ENCODE measurements at regions not wholly inside any gene's neighbourhood (a gene's known extent, or its start where the extent isn't known, plus 50 kb on each side); places are given as distances from the start of the nearest gene placed in this dataset.

DNA sequence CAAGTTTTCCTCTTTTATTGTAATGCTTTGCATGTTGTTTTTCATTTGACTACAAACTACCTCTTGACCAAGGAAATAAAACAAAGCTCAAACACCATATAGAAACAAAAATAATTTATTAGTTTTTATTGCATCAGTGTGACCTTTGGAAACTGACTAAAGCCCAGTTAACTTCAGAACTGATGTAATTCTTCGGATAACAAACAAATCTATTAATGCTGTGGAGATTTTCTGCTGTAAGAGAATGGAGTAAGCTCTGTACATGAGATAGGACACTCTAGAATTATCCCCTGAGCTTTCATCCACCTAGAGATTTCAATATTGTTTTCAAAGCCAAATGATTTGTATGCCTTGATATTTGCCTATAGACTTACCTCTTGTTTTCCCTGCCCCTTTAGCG, 154.0 kb upstream of the KCNK2 start:
- DNase-seq (ENCODE audit: low spot score), result no peak

DNA sequence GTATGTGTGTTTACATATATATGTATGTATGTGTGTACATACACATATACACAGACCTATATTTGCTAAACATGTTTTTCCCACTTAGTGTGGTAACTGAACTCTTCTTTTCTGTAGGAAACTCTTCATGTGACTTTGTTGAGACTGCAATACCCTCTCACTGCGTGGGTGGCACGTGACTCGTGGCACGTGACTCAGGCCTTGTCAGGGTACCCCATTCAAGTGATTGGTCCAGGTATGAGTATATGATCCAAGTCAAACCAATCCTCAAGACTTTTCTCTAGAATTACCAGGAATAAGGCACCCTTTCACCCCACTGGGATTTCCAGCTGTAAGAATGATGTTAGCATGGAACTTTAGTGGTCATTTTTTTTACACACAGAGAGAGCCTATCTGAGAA, 149.2 kb upstream of the KCNK2 start:
- DNase-seq (ENCODE audit: low spot score), result no peak

- DNase-seq (ENCODE audit: low spot score), result peak; percentile 20
These were observed 148.5 kb upstream of the KCNK2 start for GRCh38 chr1:214934045-214934444.

- no peak for DNase-seq (ENCODE audit: low spot score)
These were observed 147.3 kb upstream of the KCNK2 start for GRCh38 chr1:214935258-214935657.

- DNase-seq (ENCODE audit: low spot score), result no peak
These were observed 143.4 kb upstream of the KCNK2 start for GRCh38 chr1:214939180-214939579.

DNA sequence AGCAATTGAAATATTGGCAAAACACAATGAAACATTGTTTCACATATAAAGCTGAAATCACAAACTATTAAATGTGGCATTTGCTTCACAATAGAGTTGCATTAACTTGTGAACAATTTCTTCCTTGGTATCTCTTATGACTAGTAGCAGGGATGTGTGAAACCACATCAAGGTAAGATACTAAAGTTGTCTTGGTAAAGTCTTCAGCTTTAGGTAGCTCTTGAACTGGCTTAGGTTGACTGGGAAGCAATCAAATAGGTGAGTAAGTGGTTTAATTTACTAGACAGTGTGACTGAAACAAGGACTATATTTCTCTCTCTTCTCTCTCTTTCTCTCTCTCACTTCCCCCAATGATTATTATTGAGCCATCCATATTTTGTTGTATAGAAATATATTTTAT, 141.5 kb upstream of the KCNK2 start:
- DNase-seq (ENCODE audit: low spot score), result no peak

DNA sequence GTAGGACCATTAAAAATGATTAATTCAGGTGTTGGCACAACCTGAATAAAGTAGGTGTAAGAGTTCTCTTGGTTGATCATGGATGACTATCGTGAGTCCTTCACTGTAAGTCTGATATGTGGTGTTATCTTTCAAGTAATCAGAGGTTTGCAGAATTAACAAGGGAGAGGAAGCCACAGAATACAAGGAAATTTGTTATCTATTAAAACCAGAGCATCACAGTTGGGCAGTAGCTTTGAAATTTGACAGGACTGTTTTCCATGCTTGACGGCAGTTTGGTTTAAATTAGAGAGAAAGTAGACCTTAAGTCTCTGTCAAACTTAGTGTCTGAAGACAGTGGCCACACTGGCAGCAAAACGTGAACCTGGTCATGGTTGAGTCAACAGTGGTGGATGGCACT, 139.5 kb upstream of the KCNK2 start:
- DNase-seq (ENCODE audit: low spot score), result no peak

DNA sequence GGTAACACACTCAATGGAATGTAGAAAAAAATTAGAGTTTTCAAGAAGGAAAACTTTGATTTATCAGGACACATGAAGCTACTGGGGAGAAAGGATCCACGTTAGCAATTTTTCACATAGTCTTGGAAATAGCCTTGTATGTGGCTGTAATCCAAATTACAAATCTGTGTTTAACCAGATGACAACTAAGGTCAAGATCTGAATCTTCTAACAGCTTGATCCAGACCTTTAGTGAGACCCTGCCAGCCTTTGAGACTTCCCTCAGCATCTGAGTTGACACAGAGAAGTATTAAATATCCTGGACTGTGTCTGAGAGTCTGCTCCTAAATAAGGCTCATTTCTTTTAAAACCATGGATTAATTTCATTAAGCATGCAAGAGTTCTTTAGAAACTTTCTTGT, 135.9 kb upstream of the KCNK2 start:
- no peak for DNase-seq (ENCODE audit: low spot score)

GRCh38 chr1:214952648-214953047, 129.9 kb upstream of the KCNK2 start:
- no peak for DNase-seq (ENCODE audit: low spot score)

DNA sequence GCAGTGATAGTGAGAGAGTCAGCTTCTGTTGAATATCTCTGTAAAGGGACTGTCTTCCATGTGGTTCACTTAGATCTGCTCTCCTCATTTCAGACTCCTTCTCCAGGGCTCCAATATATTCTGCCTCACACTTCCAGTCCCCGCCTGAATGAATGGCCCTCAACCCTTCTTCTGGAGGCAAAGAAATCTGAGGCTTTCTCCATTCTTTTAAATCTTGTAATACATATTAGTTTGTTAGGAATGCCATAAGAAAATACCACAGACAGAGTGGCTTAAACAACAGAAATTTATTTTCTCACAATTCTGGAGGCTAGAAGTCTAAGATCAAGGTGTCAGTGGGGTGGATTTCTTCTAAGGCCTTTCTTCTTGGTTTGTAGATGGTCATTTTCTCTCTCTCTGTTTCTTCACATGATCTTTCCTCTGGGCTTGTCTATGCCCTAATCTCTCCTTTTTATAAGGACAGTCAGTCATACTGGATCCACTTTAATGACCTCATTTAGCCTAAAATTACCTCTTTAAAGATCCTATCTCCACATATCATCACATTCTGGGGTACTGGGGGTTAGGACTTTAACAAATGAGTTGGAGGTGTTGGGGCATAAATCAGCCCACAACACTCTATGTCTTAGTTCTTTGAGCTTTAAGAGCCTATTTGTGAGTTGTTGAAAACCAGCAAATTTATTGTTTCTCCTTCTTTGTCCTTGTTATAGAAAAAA, 128.5 kb upstream of the KCNK2 start:
- DNase-seq (ENCODE audit: low spot score), result no peak

- no peak for DNase-seq (ENCODE audit: low spot score)
These were observed 128.0 kb upstream of the KCNK2 start for GRCh38 chr1:214954617-214954949.

DNA sequence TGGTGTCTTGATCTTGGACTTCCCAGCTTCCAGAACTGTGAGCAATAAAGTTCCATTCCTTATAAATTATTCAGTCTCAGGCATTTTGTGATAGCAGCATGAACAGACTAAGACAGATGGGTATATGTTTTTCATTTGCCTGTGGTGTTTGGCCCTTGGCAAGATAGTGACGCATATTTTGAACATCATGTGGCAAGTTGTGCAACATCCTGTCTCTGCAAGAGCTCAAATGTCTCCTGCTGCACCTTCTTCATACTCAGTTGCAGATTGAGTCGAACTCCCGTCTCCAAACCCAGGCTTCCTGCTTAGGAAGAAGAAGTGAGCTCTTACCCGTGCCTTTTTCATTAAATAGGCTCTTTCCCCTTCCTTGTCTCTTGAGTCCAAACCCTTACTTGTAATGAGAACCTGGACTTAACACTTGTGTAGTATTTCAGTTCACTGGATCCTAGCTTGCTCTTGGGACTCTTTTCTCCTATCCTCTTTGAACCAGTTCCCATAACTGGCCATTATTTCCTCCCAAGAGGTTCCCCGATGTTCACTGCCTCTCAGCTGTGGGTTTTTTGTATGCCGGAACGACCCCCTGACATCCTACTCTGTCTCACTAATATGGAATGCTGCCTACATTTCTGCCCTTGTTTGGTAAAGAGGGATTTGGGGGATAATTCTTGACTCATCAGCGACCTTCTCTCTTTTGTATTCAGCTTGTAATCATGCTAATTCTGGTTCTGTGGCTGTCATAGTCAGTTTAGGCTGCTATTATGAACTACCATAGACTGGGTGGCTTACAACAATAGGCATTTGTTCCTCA, 125.0 kb upstream of the KCNK2 start:
- peak; percentile 90 for DNase-seq (ENCODE audit: low spot score)

DNA sequence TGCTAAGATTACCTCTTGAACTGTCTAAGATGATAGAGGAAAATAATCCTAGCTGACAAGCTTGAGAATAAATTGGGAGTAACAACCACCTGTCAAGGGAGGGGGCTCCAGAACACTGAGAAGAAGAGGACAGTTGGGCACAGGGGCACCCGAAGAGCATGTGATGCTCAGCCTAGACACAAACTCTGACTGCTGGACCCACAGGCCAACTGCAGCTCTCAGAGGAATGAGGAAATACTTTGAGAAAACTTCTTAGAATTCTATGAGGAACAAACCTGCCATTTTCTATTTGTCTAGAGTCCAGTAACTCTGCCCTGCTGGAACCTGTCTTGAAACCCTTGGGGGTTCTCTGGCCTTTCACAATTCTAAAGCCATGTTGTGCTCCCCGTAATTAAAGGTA, 124.1 kb upstream of the KCNK2 start:
- no peak for DNase-seq (ENCODE audit: low spot score)

DNA sequence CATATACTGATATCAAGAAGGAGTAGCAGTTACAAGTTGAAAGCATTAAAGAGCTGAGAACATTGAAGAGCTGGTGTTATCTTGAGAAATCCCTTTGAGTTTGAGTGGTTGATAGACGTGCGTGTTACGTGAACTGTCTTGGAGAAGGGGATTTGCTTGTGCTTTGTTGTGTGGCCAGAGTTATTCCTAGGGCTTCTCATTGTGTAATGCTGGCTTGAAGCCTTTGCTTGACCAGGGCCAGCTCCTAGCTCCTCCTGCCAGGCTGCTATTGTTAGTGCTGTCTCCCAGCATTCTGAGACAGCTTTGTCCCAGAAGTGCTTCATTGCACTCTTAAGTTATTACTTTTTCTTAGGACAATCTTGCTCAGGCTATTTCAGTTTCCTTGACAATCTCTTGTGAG, 116.2 kb upstream of the KCNK2 start:
- peak; percentile 77 for DNase-seq (ENCODE audit: low spot score)

GRCh38 chr1:214967865-214968575, 114.5 kb upstream of the KCNK2 start:
- DNase-seq (ENCODE audit: low spot score), result peak; percentile 24

DNA sequence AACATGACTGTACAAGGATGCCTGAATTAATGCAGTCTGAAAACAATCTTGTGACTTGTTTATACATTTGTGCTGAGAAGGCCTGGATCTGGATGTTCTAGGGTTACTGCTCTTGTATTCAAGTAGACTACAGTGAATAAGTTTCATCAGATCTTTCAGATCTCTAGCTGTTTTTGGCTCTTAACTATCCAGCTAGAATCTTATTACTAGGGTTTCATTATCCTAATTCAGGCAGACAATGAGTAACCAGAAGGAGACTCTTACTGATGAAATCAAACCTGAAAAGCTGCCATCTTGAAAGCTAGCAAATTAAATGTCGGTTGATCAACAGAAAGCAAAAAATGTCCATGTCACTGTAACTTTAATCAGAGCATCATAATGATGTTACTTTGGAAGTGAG, 112.5 kb upstream of the KCNK2 start:
- DNase-seq (ENCODE audit: low spot score), result no peak

GRCh38 chr1:214971071-214971470, 111.5 kb upstream of the KCNK2 start:
- no peak for DNase-seq (ENCODE audit: low spot score)

- DNase-seq (ENCODE audit: low spot score), result no peak
These were observed 108.5 kb upstream of the KCNK2 start for GRCh38 chr1:214974002-214974401.

- DNase-seq (ENCODE audit: low spot score), result no peak
These were observed 105.9 kb upstream of the KCNK2 start for GRCh38 chr1:214976665-214977064.

- no peak for DNase-seq (ENCODE audit: low spot score)
These were observed 105.4 kb upstream of the KCNK2 start for GRCh38 chr1:214977110-214977509.

DNA sequence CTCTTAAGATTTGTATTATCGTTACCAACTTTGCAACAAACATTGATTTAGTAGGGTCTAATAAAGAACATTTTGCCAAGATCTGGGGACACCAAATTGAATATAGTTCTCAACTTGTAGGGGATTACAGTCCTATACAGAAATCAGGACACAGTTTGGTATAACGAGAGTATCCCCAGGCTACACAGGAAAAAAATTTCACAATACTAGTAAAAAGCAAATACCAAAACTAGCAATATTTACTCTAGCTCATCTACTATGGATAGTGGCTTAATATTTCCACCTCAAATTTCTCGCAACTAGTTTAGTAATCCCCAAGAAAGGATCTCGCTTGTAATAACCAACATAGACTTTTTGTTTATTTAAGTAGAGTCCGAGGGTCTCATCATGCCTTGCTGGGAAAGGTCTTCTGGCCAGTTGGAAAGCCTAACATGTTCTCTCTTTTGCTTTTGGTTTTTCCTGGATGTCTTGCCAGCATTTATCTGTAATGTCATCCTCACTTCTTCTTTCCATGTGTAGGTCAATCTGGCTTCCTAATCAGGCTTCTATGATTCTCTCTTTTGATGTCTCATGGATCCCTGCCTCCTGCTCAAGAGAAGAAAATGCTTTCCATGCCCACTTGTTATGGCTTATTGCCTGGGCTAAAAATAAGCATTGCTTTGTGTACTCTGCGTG, 104.7 kb upstream of the KCNK2 start:
- no peak for DNase-seq (ENCODE audit: low spot score)

DNA sequence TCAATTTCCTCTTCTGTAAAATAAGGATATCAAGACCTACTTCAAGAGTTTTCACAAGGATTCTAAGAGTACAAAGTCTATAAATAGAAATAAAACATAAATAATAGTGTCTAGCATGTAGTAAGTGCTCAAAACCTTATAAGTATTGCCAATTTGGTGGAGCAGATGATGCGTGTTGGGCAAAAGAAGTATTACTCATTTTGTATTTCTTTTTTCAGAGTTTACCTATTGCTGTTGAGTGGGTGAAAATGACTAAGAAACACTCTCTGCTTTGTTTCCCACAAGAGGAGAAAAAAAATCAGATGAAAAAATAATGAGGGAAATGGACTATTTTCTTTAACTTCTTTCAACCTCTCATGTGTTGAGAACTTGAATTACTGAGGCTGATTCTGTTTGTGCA, 103.3 kb upstream of the KCNK2 start:
- DNase-seq (ENCODE audit: low spot score), result no peak

DNA sequence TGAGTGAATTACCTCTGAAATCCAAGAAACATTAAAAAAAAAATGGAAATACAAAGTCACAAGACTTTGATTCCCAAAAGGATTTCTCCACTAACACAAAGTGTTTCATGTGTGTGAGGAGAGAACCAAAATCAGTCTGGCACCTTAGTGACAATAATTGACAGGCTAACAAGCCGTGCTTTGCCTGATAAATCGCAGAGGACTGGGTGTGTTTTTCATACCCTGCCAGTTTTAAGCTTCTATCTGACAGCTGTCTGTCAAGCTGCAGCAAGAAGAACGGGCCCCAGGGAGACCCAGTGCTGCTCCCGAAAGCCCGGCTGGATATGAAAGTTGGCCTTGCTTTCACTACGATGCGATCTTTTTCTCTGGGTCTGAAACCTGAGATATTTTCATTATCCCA, 101.6 kb upstream of the KCNK2 start:
- no peak for DNase-seq (ENCODE audit: low spot score)
